ENCODE measurements at regions not wholly inside any gene's neighbourhood (a gene's known extent, or its start where the extent isn't known, plus 50 kb on each side); places are given as distances from the start of the nearest gene placed in this dataset.

DNA sequence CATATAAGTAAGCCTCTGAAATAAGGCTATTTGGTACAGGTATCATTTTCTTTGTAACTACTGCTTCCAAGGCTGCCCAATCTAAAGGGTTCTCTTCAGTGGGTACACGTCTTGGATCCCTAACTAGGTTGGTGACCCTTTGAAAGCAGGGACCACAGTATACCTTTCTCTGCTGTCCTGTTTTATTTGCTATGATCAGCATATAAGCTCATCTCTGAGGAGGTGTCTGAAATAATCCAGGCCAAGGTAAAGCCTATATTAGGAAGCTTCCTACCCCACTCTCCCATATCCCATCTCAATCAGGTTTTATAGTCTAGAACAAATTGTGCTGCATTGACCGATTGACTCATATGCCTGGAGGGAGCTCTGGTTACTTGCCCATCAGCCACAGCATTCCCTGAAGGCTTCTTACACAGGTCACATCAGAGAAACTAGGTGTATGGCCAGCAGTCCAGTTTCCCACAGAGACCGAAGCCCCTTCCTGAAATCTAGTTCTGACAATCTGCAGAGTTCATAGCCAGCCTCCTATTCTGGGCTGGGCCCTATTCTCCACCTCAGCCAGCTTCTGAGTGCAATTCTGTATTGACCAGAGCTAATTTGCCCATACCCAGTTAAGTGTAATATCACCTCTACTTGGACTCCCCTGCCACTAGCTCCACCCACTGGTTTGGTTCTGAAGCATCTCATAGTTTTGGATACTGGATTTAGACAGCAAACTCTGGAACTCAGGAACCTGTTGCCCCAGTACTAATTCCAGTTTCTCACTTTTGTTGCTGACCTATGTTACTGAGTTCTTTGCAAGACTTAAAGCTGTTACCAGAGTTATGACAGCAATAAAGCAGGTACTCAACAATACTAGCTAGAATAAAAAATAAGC, 62.1 kb upstream of the ARHGAP20 start:
- no peak for DNase-seq

GRCh38 chr11:110773442-110773841, 61.2 kb upstream of the ARHGAP20 start:
- no peak for DNase-seq

- DNase-seq, result no peak
Measured at GRCh38 chr11:110772863-110773262, 60.6 kb upstream of the ARHGAP20 start.

DNA sequence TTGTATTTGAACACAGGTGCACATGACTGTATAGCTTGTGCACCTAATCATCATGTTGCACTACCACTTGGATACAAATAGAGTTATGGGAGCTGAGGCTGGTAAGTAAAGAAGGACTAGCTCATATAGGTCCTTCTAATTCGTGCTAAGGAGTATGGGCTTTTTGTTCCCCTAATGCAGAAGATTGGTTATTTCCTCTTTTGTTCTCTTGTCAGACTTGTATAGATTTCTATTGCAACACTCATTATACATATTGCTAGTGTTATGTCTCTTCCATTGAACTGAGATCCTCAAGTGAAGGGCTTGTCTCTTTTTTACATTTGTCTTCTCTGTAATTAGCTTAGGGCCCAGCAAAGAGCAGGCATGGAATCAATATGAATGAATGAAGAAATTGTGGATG, 54.1 kb upstream of the ARHGAP20 start:
- DNase-seq, result no peak

DNA sequence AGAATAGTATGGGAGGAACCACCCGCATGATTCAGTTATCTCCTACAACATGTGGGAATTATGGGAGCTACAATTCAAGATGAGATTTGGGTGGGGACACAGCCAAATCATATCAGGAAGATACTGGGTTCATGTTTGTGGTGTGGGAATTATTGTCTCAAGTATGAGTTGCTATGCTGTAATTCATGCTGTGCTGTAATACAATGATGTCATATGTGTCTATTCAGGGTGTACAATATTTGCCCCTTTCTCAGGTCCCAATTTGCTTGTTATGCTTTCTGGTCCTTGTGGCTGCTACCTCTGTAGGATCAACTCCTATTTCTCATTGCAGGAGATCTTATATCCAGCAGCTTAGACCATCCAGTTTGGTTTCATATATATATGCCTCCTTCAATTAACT, 52.2 kb upstream of the ARHGAP20 start:
- no peak for DNase-seq

- DNase-seq, result peak; percentile 84
Measured at GRCh38 chr11:110763249-110764011, 51.2 kb upstream of the ARHGAP20 start.

DNA sequence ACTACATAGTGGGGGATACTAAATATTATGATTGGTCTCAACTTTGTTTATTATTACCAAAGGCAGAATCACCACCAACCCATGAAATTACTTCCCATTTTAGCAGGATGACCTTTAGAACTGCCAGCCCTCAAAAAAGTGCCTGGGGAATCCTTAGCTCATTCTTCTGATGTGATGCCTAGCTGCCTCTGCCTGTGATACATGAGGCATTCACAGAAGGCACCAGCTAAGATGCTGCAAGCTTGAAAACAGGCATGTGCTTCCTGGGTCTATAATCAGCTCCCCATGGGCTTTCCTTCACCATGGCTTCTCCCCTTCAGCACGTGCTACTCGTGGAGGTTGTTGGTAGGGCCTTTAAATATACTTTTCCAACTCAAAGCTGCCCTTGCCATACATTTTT, 50.4 kb upstream of the ARHGAP20 start:
- peak; percentile 68 for DNase-seq
